HEK293T (cell line): ENCODE measurements at regions not wholly inside any gene's neighbourhood (a gene's known extent, or its start where the extent isn't known, plus 50 kb on each side); places are given as distances from the start of the nearest gene placed in this dataset.

ENCODE experiments used
- ARNT ChIP-seq: fragments of 450-650 bp; IDR thresholded peaks from 2 replicates; pipeline ENCODE4 v1.6.1; 2017; ENCODE audit warnings: mild to moderate bottlenecking
- BHLHE40 ChIP-seq: fragments of 450-650 bp; IDR thresholded peaks from 2 replicates; pipeline ENCODE4 v1.6.1; 2016; ENCODE audit warnings: mild to moderate bottlenecking, moderate library complexity, borderline replicate concordance
- CTBP1 ChIP-seq: fragments of 450-650 bp; IDR thresholded peaks from 2 replicates; pipeline ENCODE4 v1.6.1; 2016; ENCODE audit warnings: borderline replicate concordance
- ELF4 ChIP-seq: fragments of 450-650 bp; IDR thresholded peaks from 2 replicates; pipeline ENCODE4 v1.6.1; 2017; ENCODE audit warnings: antibody characterized with exemption
- FOXA1 ChIP-seq: fragments of 450-650 bp; IDR thresholded peaks from 2 replicates; pipeline ENCODE4 v1.6.1; 2016; ENCODE audit warnings: mild to moderate bottlenecking
- FOXK2 ChIP-seq: fragments of 450-650 bp; IDR thresholded peaks from 2 replicates; pipeline ENCODE4 v1.6.1; 2016; ENCODE audit warnings: mild to moderate bottlenecking
- FOXM1 ChIP-seq: fragments of 450-650 bp; IDR thresholded peaks from 2 replicates; pipeline ENCODE4 v1.6.1; 2017; ENCODE audit warnings: mild to moderate bottlenecking, borderline replicate concordance
- HDGF ChIP-seq: fragments of 450-650 bp; IDR thresholded peaks from 2 replicates; pipeline ENCODE4 v1.6.1; 2017; ENCODE audit warnings: antibody characterized with exemption, borderline replicate concordance
- L3MBTL2 ChIP-seq: fragments of 450-650 bp; conservative IDR thresholded peaks from 2 replicates; pipeline ENCODE4 v1.6.1; 2016; ENCODE audit warnings: mild to moderate bottlenecking
- SP1 ChIP-seq: fragments of 450-650 bp; IDR thresholded peaks from 2 replicates; pipeline ENCODE4 v1.6.1; 2017
- SUZ12 ChIP-seq: fragments of 450-650 bp; IDR thresholded peaks from 2 replicates; pipeline ENCODE4 v1.6.1; 2016; ENCODE audit warnings: mild to moderate bottlenecking
- TARDBP ChIP-seq: fragments of 450-650 bp; IDR thresholded peaks from 2 replicates; pipeline ENCODE4 v1.6.1; 2016
- ZNF384 ChIP-seq: fragments of 450-650 bp; IDR thresholded peaks from 2 replicates; pipeline ENCODE4 v1.6.1; 2016

DNA sequence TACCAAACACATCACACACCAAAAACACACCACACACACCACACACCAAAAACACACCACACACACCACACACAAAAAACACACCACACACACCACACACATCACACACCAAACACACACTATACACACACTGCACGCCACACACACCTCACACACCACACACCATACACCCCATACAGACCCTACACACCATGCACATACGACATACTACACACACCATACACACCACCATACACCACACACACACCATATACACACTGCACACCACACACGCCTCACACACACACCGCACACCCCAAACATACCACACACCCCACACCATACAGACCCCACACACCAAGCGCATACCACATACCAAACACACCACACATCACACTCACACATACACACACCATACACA, 226.9 kb upstream of the PKN2 start:
- TF ChIP-seq L3MBTL2 (no peak), CTBP1 (no peak), ELF4 (no peak), FOXM1 (no peak), SP1 (no peak), SUZ12 (no peak), HDGF (no peak), FOXA1 (no peak), FOXK2 (no peak), ZNF384 (no peak), BHLHE40 (no peak), TARDBP (no peak), ARNT (no peak)
